ENCODE measurements at regions not wholly inside any gene's neighbourhood (a gene's known extent, or its start where the extent isn't known, plus 50 kb on each side); places are given as distances from the start of the nearest gene placed in this dataset.
"Not testable (repeated sequence)": the region's sequence is repeated elsewhere in the genome, so short reads cannot be mapped to it uniquely, and the experiment has no call there.

GRCh38 chr17:33955461-33955860 lies 299.6 kb upstream of the CCL2 start:
- H3K4me2 ChIP-seq (ENCODE audit: insufficient read depth, low read length): no peak overlapping the region
- BruUV-seq (replicated peaks): no TSS peak
- ChIA-PET POLR2A (no interaction called here), CTCF (interaction anchor here (1.3 kb wide), 1 partner anchor 44 kb away, joined by 3 read pairs; no protein-coding TSS in a partner anchor)
- no peaks in the 10 kb centered on the region for H3K9me3 ChIP-seq (replicated peaks; ENCODE audit: control insufficient read depth, insufficient read depth, low read length)
- no peak overlapping the region for H3K4me3 ChIP-seq (replicated peaks in 1 of 3; ENCODE audit: insufficient read depth in 1 of 3, low read depth in 1 of 3, low read length in 3 of 3)
- FAIRE-seq (no peak), DNase-seq (ENCODE audit: low read depth, low spot score) (no peak)
- TF ChIP-seq JUN (IDR thresholded peaks at IDR 0.05; ENCODE audit: borderline replicate concordance, insufficient read depth, insufficient read length, low read depth): no peak
- TF ChIP-seq FOS (IDR thresholded peaks at IDR 0.05; ENCODE audit: borderline replicate concordance, insufficient read depth, low read length): no peak
- TF ChIP-seq GATA2 (IDR thresholded peaks at IDR 0.05; ENCODE audit: insufficient read depth, insufficient read length, low read depth, low read length): no peak
- H3K9ac ChIP-seq (replicated peaks; ENCODE audit: extremely low read depth, insufficient read depth, low read length): no peak overlapping the region
- H4K20me1 ChIP-seq (replicated peaks; ENCODE audit: control insufficient read depth, extremely low read depth, insufficient read depth, low read length): no peaks in the 10 kb centered on the region
- no peaks in the 10 kb centered on the region for H3K4me1 ChIP-seq (ENCODE audit: control insufficient read depth, extremely low read depth, insufficient read depth, low read length)
- H3K27me3 ChIP-seq (ENCODE audit: control insufficient read depth in 2 of 2, insufficient read depth in 2 of 2, low read length in 2 of 2): no peaks in the 10 kb centered on the region
- dilution Hi-C loops (cut with MboI; ENCODE audit: extremely low pct_ligation_motif_present, low sequenced_read_pairs) (no loop called here), intact Hi-C loops (cut with micrococcal nuclease) (no loop called here)
- H3K9me1 ChIP-seq (replicated peaks; ENCODE audit: control insufficient read depth, extremely low read depth, insufficient read depth, low read length): no peaks in the 10 kb centered on the region
- H2AFZ ChIP-seq (ENCODE audit: low read depth, low read length): no peak overlapping the region
- H3K27ac ChIP-seq (ENCODE audit: insufficient read depth, low read depth, low read length): no peak overlapping the region
- no peaks in the 10 kb centered on the region for H3K36me3 ChIP-seq (ENCODE audit: control insufficient read depth in 2 of 2, extremely low read depth in 1 of 2, insufficient read depth in 2 of 2, low read length in 2 of 2)
- no peaks in the 10 kb centered on the region for H3K79me2 ChIP-seq (ENCODE audit: control insufficient read depth, insufficient read depth, low read length)

- H3K4me2 ChIP-seq (ENCODE audit: insufficient read depth, low read length); H2AFZ ChIP-seq (ENCODE audit: low read depth, low read length); dilution Hi-C loops (cut with MboI; ENCODE audit: extremely low pct_ligation_motif_present, low sequenced_read_pairs); intact Hi-C loops (cut with micrococcal nuclease); H3K4me1 ChIP-seq (ENCODE audit: control insufficient read depth, extremely low read depth, insufficient read depth, low read length); H4K20me1 ChIP-seq (replicated peaks; ENCODE audit: control insufficient read depth, extremely low read depth, insufficient read depth, low read length); POLR2A ChIA-PET; DNase-seq (ENCODE audit: low read depth, low spot score); H3K4me3 ChIP-seq (replicated peaks in 1 of 3; ENCODE audit: insufficient read depth in 1 of 3, low read depth in 1 of 3, low read length in 3 of 3); H3K9me1 ChIP-seq (replicated peaks; ENCODE audit: control insufficient read depth, extremely low read depth, insufficient read depth, low read length); H3K36me3 ChIP-seq (ENCODE audit: control insufficient read depth in 2 of 2, extremely low read depth in 1 of 2, insufficient read depth in 2 of 2, low read length in 2 of 2); H3K27me3 ChIP-seq (ENCODE audit: control insufficient read depth in 2 of 2, insufficient read depth in 2 of 2, low read length in 2 of 2); H3K9me3 ChIP-seq (replicated peaks; ENCODE audit: control insufficient read depth, insufficient read depth, low read length); H3K9ac ChIP-seq (replicated peaks; ENCODE audit: extremely low read depth, insufficient read depth, low read length); CTCF ChIA-PET; H3K79me2 ChIP-seq (ENCODE audit: control insufficient read depth, insufficient read depth, low read length); FAIRE-seq; H3K27ac ChIP-seq (ENCODE audit: insufficient read depth, low read depth, low read length); BruUV-seq (replicated peaks): not testable (repeated sequence)
Observed at GRCh38 chr17:33959098-33959497, 296.0 kb upstream of the CCL2 start.

All from endothelial cell of umbilical vein (primary cell).